PC-3 (cell line): ENCODE measurements at regions not wholly inside any gene's neighbourhood (a gene's known extent, or its start where the extent isn't known, plus 50 kb on each side); places are given as distances from the start of the nearest gene placed in this dataset.

ENCODE experiments used
- ATAC-seq: fragments of 200-7000 bp; cut with Tn5 transposase; 2 replicates; pipeline ENCODE4 v1.9.1; 2020; ENCODE audit warnings: mild to moderate bottlenecking, moderate library complexity
- BruUV-seq: library from RNA; stranded (reverse); fragments of 400-500 nt; replicated peaks from 2 replicates; lab custom pipeline; 2021; lab: Mats Ljungman, UMichigan
- CTCF ChIA-PET: fragments of 300-600 bp; sonication (Branson Sonifier 250); formaldehyde crosslinking; loops from one replicate; lab custom pipeline; 2022; ENCODE audit warnings: antibody characterized with exemption; lab: Charles Lee
- POLR2A ChIA-PET: fragments of 300-600 bp; sonication (Branson Sonifier 250); formaldehyde crosslinking; loops from one replicate; lab custom pipeline; 2022; ENCODE audit warnings: antibody characterized with exemption; ENCODE audit not compliant: unreplicated experiment; lab: Charles Lee
- DNase-seq: peaks from one replicate; pipeline ENCODE4 v3.0.0-alpha.2; 2015
- H2AFZ ChIP-seq: fragments of 300-600 bp; sonication (generic); 2 replicates; pipeline ENCODE4 v1.6.0; 2016; ENCODE audit warnings: antibody characterized with exemption, low read length
- H3F3A ChIP-seq: fragments of 300-600 bp; sonication (generic); one replicate; pipeline ENCODE4 v1.6.0; 2017; ENCODE audit warnings: antibody characterized with exemption, low read length, control low read depth, mild to moderate bottlenecking; ENCODE audit not compliant: unreplicated experiment
- H3K27ac ChIP-seq: fragments of 300-600 bp; sonication (generic); 2 replicates; pipeline ENCODE4 v1.5.1; 2016; ENCODE audit warnings: mild to moderate bottlenecking, low read length
- H3K27me3 ChIP-seq: fragments of 300-600 bp; sonication (generic); 2 replicates; pipeline ENCODE4 v1.6.1; 2016; ENCODE audit warnings: low read length, mixed read lengths
- H3K36me3 ChIP-seq: fragments of 300-600 bp; sonication (generic); 2 replicates; pipeline ENCODE4 v1.6.1; 2016; ENCODE audit warnings: low read depth, mixed run types, low read length, mixed read lengths
- H3K4me1 ChIP-seq: fragments of 300-600 bp; sonication (generic); 2 replicates; pipeline ENCODE4 v1.5.1; 2016; ENCODE audit warnings: low read length; ENCODE audit not compliant: insufficient read depth
- H3K4me2 ChIP-seq: fragments of 300-600 bp; sonication (generic); 2 replicates; pipeline ENCODE4 v1.6.0; 2016; ENCODE audit warnings: low read length
- H3K4me3 ChIP-seq: fragments of 300-600 bp; sonication (generic); 2 replicates; pipeline ENCODE4 v1.5.1; 2016; ENCODE audit warnings: mild to moderate bottlenecking, low read length, mixed read lengths
- H3K79me2 ChIP-seq: fragments of 300-600 bp; sonication (generic); 2 replicates; pipeline ENCODE4 v1.6.1; 2017; ENCODE audit warnings: low read length, mixed read lengths
- H3K9ac ChIP-seq: fragments of 300-600 bp; sonication (generic); 2 replicates; pipeline ENCODE4 v1.6.0; 2016; ENCODE audit warnings: mild to moderate bottlenecking, low read length
- H3K9me2 ChIP-seq: fragments of 300-600 bp; sonication (generic); replicated peaks from 2 replicates; pipeline ENCODE4 v1.6.1; 2016; ENCODE audit warnings: mixed run types, low read length, mixed read lengths
- H3K9me3 ChIP-seq: fragments of 300-600 bp; sonication (generic); 2 replicates; pipeline ENCODE4 v1.6.1; 2016; ENCODE audit warnings: low read length, mixed read lengths
- H4K20me1 ChIP-seq: fragments of 300-600 bp; sonication (generic); 2 replicates; pipeline ENCODE4 v1.6.1; 2016; ENCODE audit warnings: low read length, mixed read lengths
- CTCF ChIP-seq: fragments of 300-600 bp; sonication (generic); conservative IDR thresholded peaks from 2 replicates; pipeline ENCODE4 v1.5.1; 2017; ENCODE audit warnings: antibody characterized with exemption, low read depth, mild to moderate bottlenecking, low read length
- EZH2 ChIP-seq: fragments of 300-600 bp; sonication (generic); IDR thresholded peaks from one replicate; pipeline ENCODE4 v1.6.1; 2017; ENCODE audit warnings: antibody characterized with exemption, mild to moderate bottlenecking, low read length; ENCODE audit not compliant: unreplicated experiment
- EZH2phosphoT487 ChIP-seq: fragments of 300-600 bp; sonication (generic); IDR thresholded peaks from 2 replicates; pipeline ENCODE4 v1.6.1; 2018; ENCODE audit warnings: mild to moderate bottlenecking, antibody characterized with exemption, low read length, borderline replicate concordance
- intact Hi-C: fragments of 100-400 bp; cut with micrococcal nuclease; formaldehyde crosslinking; loops from 2 replicates; pipeline ENCODE4 v1.9.0; 2023

GRCh38 chr17:12489325-12489724 is 176.4 kb upstream of the MYOCD start:
- Histone ChIP-seq H3K4me2 (no peak overlapping the region), H3K4me1 (no peaks in the 10 kb centered on the region), H3K4me3 (no peak overlapping the region), H2AFZ (no peak overlapping the region), H3K9ac (no peak overlapping the region), H3F3A (no peaks in the 10 kb centered on the region), H4K20me1 (no peaks in the 10 kb centered on the region), H3K9me2 (no peaks in the 10 kb centered on the region), H3K27me3 (0 out of 2 replicates have a peak, but pooled peaks cover 6% of the 10 kb centered on the region), H3K9me3 (no peaks in the 10 kb centered on the region; the same call in 1 of the 2 replicates), H3K79me2 (no peaks in the 10 kb centered on the region), H3K36me3 (no peaks in the 10 kb centered on the region), H3K27ac (no peak overlapping the region)
- POLR2A ChIA-PET = no interaction called here
- no peak for DNase-seq
- intact Hi-C loops = no loop called here
- no TSS peak for BruUV-seq
- no peak for TF ChIP-seq EZH2phosphoT487
- no peak for TF ChIP-seq CTCF
- no peak for TF ChIP-seq EZH2
- no peak for ATAC-seq
- CTCF ChIA-PET = no interaction called here

GRCh38 chr17:12492450-12492849 is 173.2 kb upstream of the MYOCD start:
- no peaks in the 10 kb centered on the region for H3F3A ChIP-seq
- no peak for DNase-seq
- no peaks in the 10 kb centered on the region for H3K36me3 ChIP-seq
- ChIA-PET POLR2A (no interaction called here), CTCF (no interaction called here)
- H3K9me3 ChIP-seq = no peaks in the 10 kb centered on the region; the same call in 1 of the 2 replicates
- H2AFZ ChIP-seq = no peak overlapping the region
- TF ChIP-seq EZH2phosphoT487 = no peak
- H3K9ac ChIP-seq = no peak overlapping the region
- no peak overlapping the region for H3K4me2 ChIP-seq
- no peaks in the 10 kb centered on the region for H3K4me1 ChIP-seq
- no peaks in the 10 kb centered on the region for H3K9me2 ChIP-seq
- H3K27me3 ChIP-seq = peaks cover 17% of the 10 kb centered on the region; the same call in 1 of the 2 replicates
- BruUV-seq = no TSS peak
- no peaks in the 10 kb centered on the region for H3K79me2 ChIP-seq
- no peak overlapping the region for H3K4me3 ChIP-seq
- intact Hi-C loops = no loop called here
- H4K20me1 ChIP-seq = no peaks in the 10 kb centered on the region
- no peak for ATAC-seq
- H3K27ac ChIP-seq = no peak overlapping the region

GRCh38 chr17:12505866-12506265 is 159.8 kb upstream of the MYOCD start:
- Histone ChIP-seq H4K20me1 (no peaks in the 10 kb centered on the region), H3K9me2 (no peaks in the 10 kb centered on the region), H3K36me3 (no peaks in the 10 kb centered on the region), H3K9ac (no peak overlapping the region), H3K4me3 (no peak overlapping the region), H3K4me1 (no peaks in the 10 kb centered on the region), H3K9me3 (peaks cover 11% of the 10 kb centered on the region), H2AFZ (no peak overlapping the region), H3K27ac (no peak overlapping the region), H3K4me2 (no peak overlapping the region), H3K27me3 (no peaks in the 10 kb centered on the region), H3K79me2 (no peaks in the 10 kb centered on the region), H3F3A (no peaks in the 10 kb centered on the region)
- ATAC-seq = no peak
- CTCF ChIA-PET = no interaction called here
- intact Hi-C loops = no loop called here
- no TSS peak for BruUV-seq
- TF ChIP-seq EZH2 (no peak), CTCF (no peak), EZH2phosphoT487 (no peak)
- POLR2A ChIA-PET = no interaction called here
- DNase-seq = no peak
